ENCODE measurements at regions not wholly inside any gene's neighbourhood (a gene's known extent, or its start where the extent isn't known, plus 50 kb on each side); places are given as distances from the start of the nearest gene placed in this dataset.

DNA sequence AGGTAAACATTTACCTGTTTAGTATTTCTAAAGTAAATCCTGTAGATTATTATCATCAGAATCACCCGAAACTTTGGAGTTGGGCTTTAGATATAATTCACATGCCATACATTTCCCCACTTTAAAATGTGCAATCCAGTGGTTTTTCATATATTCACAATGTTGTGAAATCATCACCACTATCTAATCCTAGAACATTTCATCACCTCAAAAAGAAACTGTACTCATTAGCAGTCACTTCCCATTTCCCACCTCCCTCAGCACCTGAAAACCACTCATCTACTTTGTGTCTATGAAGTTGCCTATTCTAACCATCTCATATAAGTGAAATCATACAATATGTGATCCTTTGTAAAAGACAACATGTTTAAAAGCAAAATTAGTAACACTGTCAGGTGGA lies 182.6 kb downstream of the FZD1 start:
- TF ChIP-seq TCF7L2 (IDR thresholded peaks at IDR 0.05; ENCODE audit: borderline replicate concordance, low read depth, low read length), result no peak
- TF ChIP-seq, protein P1, sequence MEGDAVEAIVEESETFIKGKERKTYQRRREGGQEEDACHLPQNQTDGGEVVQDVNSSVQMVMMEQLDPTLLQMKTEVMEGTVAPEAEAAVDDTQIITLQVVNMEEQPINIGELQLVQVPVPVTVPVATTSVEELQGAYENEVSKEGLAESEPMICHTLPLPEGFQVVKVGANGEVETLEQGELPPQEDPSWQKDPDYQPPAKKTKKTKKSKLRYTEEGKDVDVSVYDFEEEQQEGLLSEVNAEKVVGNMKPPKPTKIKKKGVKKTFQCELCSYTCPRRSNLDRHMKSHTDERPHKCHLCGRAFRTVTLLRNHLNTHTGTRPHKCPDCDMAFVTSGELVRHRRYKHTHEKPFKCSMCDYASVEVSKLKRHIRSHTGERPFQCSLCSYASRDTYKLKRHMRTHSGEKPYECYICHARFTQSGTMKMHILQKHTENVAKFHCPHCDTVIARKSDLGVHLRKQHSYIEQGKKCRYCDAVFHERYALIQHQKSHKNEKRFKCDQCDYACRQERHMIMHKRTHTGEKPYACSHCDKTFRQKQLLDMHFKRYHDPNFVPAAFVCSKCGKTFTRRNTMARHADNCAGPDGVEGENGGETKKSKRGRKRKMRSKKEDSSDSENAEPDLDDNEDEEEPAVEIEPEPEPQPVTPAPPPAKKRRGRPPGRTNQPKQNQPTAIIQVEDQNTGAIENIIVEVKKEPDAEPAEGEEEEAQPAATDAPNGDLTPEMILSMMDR (tag by site-specific recombination; IDR thresholded peaks at IDR 0.05), result no peak
- TF ChIP-seq, protein P2, sequence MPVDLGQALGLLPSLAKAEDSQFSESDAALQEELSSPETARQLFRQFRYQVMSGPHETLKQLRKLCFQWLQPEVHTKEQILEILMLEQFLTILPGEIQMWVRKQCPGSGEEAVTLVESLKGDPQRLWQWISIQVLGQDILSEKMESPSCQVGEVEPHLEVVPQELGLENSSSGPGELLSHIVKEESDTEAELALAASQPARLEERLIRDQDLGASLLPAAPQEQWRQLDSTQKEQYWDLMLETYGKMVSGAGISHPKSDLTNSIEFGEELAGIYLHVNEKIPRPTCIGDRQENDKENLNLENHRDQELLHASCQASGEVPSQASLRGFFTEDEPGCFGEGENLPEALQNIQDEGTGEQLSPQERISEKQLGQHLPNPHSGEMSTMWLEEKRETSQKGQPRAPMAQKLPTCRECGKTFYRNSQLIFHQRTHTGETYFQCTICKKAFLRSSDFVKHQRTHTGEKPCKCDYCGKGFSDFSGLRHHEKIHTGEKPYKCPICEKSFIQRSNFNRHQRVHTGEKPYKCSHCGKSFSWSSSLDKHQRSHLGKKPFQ (tag by site-specific recombination; IDR thresholded peaks at IDR 0.05), result no peak
- TF ChIP-seq ZNF112 (tag by site-specific recombination; IDR thresholded peaks at IDR 0.05), result no peak
- no peak for TF ChIP-seq ZNF776 (tag by site-specific recombination; IDR thresholded peaks at IDR 0.05; ENCODE audit: borderline replicate concordance)
- TF ChIP-seq, protein P3, sequence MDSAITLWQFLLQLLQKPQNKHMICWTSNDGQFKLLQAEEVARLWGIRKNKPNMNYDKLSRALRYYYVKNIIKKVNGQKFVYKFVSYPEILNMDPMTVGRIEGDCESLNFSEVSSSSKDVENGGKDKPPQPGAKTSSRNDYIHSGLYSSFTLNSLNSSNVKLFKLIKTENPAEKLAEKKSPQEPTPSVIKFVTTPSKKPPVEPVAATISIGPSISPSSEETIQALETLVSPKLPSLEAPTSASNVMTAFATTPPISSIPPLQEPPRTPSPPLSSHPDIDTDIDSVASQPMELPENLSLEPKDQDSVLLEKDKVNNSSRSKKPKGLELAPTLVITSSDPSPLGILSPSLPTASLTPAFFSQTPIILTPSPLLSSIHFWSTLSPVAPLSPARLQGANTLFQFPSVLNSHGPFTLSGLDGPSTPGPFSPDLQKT (IDR thresholded peaks at IDR 0.05; ENCODE audit: borderline replicate concordance, low read depth, low read length), result no peak
- TF ChIP-seq, protein P4, sequence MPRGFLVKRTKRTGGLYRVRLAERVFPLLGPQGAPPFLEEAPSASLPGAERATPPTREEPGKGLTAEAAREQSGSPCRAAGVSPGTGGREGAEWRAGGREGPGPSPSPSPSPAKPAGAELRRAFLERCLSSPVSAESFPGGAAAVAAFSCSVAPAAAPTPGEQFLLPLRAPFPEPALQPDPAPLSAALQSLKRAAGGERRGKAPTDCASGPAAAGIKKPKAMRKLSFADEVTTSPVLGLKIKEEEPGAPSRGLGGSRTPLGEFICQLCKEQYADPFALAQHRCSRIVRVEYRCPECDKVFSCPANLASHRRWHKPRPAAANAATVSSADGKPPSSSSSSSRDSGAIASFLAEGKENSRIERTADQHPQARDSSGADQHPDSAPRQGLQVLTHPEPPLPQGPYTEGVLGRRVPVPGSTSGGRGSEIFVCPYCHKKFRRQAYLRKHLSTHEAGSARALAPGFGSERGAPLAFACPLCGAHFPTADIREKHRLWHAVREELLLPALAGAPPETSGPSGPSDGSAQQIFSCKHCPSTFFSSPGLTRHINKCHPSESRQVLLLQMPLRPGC (tag by site-specific recombination; IDR thresholded peaks at IDR 0.05), result no peak
- no peak for TF ChIP-seq ZNF266 (tag by site-specific recombination; IDR thresholded peaks at IDR 0.05; ENCODE audit: low read depth)
- TF ChIP-seq ZNF10 (tag by site-specific recombination; IDR thresholded peaks at IDR 0.05), result no peak
- no peak for TF ChIP-seq ZFP41 (tag by site-specific recombination; IDR thresholded peaks at IDR 0.05; ENCODE audit: borderline replicate concordance)
- no peak for TF ChIP-seq ZNF677 (tag by site-specific recombination; IDR thresholded peaks at IDR 0.05)
